Endothelial cell of umbilical vein (primary cell): ENCODE measurements at regions not wholly inside any gene's neighbourhood (a gene's known extent, or its start where the extent isn't known, plus 50 kb on each side); places are given as distances from the start of the nearest gene placed in this dataset.

Experiments
- BruUV-seq: library from RNA; stranded (reverse); fragments of 400-500 nt; replicated peaks from 2 replicates; lab custom pipeline; 2021; lab: Mats Ljungman, UMichigan
- CTCF ChIA-PET: fragments of 300-600, 350-600 bp; sonication (Branson Sonifier 250); formaldehyde crosslinking; loops from one replicate; lab custom pipeline; 2021; ENCODE audit warnings: antibody characterized with exemption, inconsistent platforms; lab: Charles Lee
- POLR2A ChIA-PET: fragments of 300-600, 350-600 bp; sonication (Branson Sonifier 250); formaldehyde crosslinking; loops from one replicate; lab custom pipeline; 2021; ENCODE audit warnings: antibody characterized with exemption, inconsistent platforms; lab: Charles Lee
- DNase-seq: peaks from one replicate; pipeline ENCODE4 v3.0.0-alpha.2; 2011; ENCODE audit warnings: low read depth, low spot score
- FAIRE-seq: peaks from 2 replicates; lab custom pipeline; 2011; peaks lifted over from hg19 to GRCh38; lab: Jason Lieb, UNC
- H2AFZ ChIP-seq: 2 replicates; pipeline ENCODE4 v1.6.0; 2012; ENCODE audit warnings: low read depth, low read length, control low read depth, inconsistent platforms
- H3K27ac ChIP-seq: 2 replicates; pipeline ENCODE4 v1.5.1; 2011; ENCODE audit warnings: low read depth, mild to moderate bottlenecking, control low read depth, low read length, moderate library complexity; ENCODE audit not compliant: insufficient read depth
- H3K27me3 ChIP-seq, 2 experiments: 2 replicates each; pipeline versions ENCODE4 v1.6.0 to v1.6.1; 2011; ENCODE audit warnings: low read length in 2 of 2, mixed read lengths in 1 of 2; ENCODE audit not compliant: control insufficient read depth in 2 of 2, insufficient read depth in 2 of 2
- H3K36me3 ChIP-seq, 2 experiments: 2 replicates in 1 of 2; 3 replicates in 1 of 2; pipeline ENCODE4 v1.5.1; 2011; ENCODE audit warnings: low read length in 2 of 2, mild to moderate bottlenecking in 1 of 2, moderate library complexity in 1 of 2; ENCODE audit not compliant: control insufficient read depth in 2 of 2, insufficient read depth in 2 of 2; ENCODE audit errors: extremely low read depth in 1 of 2
- H3K4me1 ChIP-seq: 3 replicates; pipeline ENCODE4 v1.5.1; 2011; ENCODE audit warnings: mild to moderate bottlenecking, low read length; ENCODE audit not compliant: control insufficient read depth, insufficient read depth; ENCODE audit errors: extremely low read depth
- H3K4me2 ChIP-seq: 2 replicates; pipeline ENCODE4 v1.6.1; 2011; ENCODE audit warnings: low read length, control low read depth, mixed read lengths; ENCODE audit not compliant: insufficient read depth
- H3K4me3 ChIP-seq, 3 experiments: fragments of 200-600 bp in 1 of 3; sonication (generic), shearing (Covaris generic) in 1 of 3; replicated peaks in 1 of 3; 2 replicates each; pipeline ENCODE4 v1.5.1; 2011 to 2016; ENCODE audit warnings: control low read depth in 3 of 3, low read length in 3 of 3, mild to moderate bottlenecking in 2 of 3, inconsistent platforms in 1 of 3, low read depth in 1 of 3, moderate library complexity in 1 of 3; ENCODE audit not compliant: insufficient read depth in 1 of 3
- H3K79me2 ChIP-seq: 2 replicates; pipeline ENCODE4 v1.6.0; 2012; ENCODE audit warnings: low read length, inconsistent platforms; ENCODE audit not compliant: control insufficient read depth, insufficient read depth
- H3K9ac ChIP-seq: replicated peaks from 2 replicates; pipeline ENCODE3; 2011; ENCODE audit warnings: low read length, control low read depth; ENCODE audit not compliant: insufficient read depth; ENCODE audit errors: extremely low read depth
- H3K9me1 ChIP-seq: replicated peaks from 3 replicates; pipeline ENCODE4 v1.6.0; 2011; ENCODE audit warnings: mild to moderate bottlenecking, low read length; ENCODE audit not compliant: control insufficient read depth, insufficient read depth; ENCODE audit errors: extremely low read depth
- H3K9me3 ChIP-seq: replicated peaks from 2 replicates; pipeline ENCODE4 v1.5.1; 2012; ENCODE audit warnings: low read length, inconsistent platforms; ENCODE audit not compliant: control insufficient read depth, insufficient read depth
- H4K20me1 ChIP-seq: replicated peaks from 2 replicates; pipeline ENCODE3; 2011; ENCODE audit warnings: mild to moderate bottlenecking, low read length; ENCODE audit not compliant: control insufficient read depth, insufficient read depth; ENCODE audit errors: extremely low read depth
- CTCF ChIP-seq, 2 donors: IDR thresholded peaks; 1 replicate in 1 of 2; 2 replicates in 1 of 2; pipeline ENCODE4 v1.5.1; 2011; ENCODE audit warnings: low read length in 2 of 2, mild to moderate bottlenecking in 2 of 2, moderate library complexity in 2 of 2, control low read depth in 1 of 2, inconsistent platforms in 1 of 2, low read depth in 1 of 2; ENCODE audit not compliant: insufficient read depth in 1 of 2; ENCODE audit errors: extremely low read depth in 1 of 2
- EZH2 ChIP-seq: IDR thresholded peaks from 2 replicates; pipeline ENCODE4 v1.6.1; 2012; ENCODE audit warnings: borderline replicate concordance, low read depth, mild to moderate bottlenecking, moderate library complexity, low read length, inconsistent platforms; ENCODE audit not compliant: severe bottlenecking
- FOS ChIP-seq: IDR thresholded peaks from 2 replicates; pipeline ENCODE4 v1.6.1; 2011; ENCODE audit warnings: mild to moderate bottlenecking, low read length, moderate library complexity, borderline replicate concordance; ENCODE audit not compliant: insufficient read depth
- GATA2 ChIP-seq: IDR thresholded peaks from 2 replicates; pipeline ENCODE4 v1.7.0; 2011; ENCODE audit warnings: low read depth, mild to moderate bottlenecking, moderate library complexity, mixed read lengths, low read length; ENCODE audit not compliant: insufficient read length, insufficient read depth
- JUN ChIP-seq: IDR thresholded peaks from 2 replicates; pipeline ENCODE4 v1.6.1; 2011; ENCODE audit warnings: borderline replicate concordance, low read depth; ENCODE audit not compliant: insufficient read length, insufficient read depth
- MAX ChIP-seq: IDR thresholded peaks from 2 replicates; pipeline ENCODE4 v1.6.1; 2011; ENCODE audit not compliant: insufficient read depth, insufficient read length
- MYC ChIP-seq: IDR thresholded peaks from one replicate; pipeline ENCODE4 v1.6.1; 2011; ENCODE audit warnings: mild to moderate bottlenecking, low read depth, low read length
- POLR2A ChIP-seq: IDR thresholded peaks from 2 replicates; pipeline ENCODE4 v1.6.1; 2012; ENCODE audit warnings: low read depth, mild to moderate bottlenecking, control low read depth, low read length
- POLR2AphosphoS5 ChIP-seq: IDR thresholded peaks from 2 replicates; pipeline ENCODE4 v1.6.1; 2012; ENCODE audit warnings: low read depth, mild to moderate bottlenecking, control low read depth, low read length, moderate library complexity; ENCODE audit not compliant: insufficient read depth
- dilution Hi-C: fragments of 300-500 bp; cut with MboI; formaldehyde crosslinking; loops from one replicate; pipeline ENCODE4 v1.15.0; 2019; ENCODE audit warnings: low sequenced_read_pairs; ENCODE audit not compliant: extremely low pct_ligation_motif_present
- intact Hi-C: fragments of 100-400 bp; cut with micrococcal nuclease; formaldehyde crosslinking; loops from one replicate; pipeline ENCODE4 v1.10.0; 2022

GRCh38 chr2:188189356-188189755 is 102.3 kb upstream of the GULP1 start:
- CTCF ChIA-PET = interaction anchor here (1.6 kb wide), 1 partner anchor 12 kb away, joined by 3 read pairs; no protein-coding TSS in a partner anchor
- no peak for TF ChIP-seq POLR2AphosphoS5
- no peak for TF ChIP-seq MYC
- TF ChIP-seq EZH2 = no peak
- no peak for TF ChIP-seq GATA2
- no peak for TF ChIP-seq CTCF (IDR thresholded peaks at IDR 0.05; ENCODE audit: extremely low read depth in 1 of 2, insufficient read depth in 1 of 2, low read depth in 1 of 2, low read length in 2 of 2)
- no peak for TF ChIP-seq MAX
- TF ChIP-seq POLR2A = no peak
- no peak for TF ChIP-seq JUN
- peak; percentile 56 for TF ChIP-seq FOS
- no peak overlapping the region for H3K4me2 ChIP-seq
- no peak overlapping the region for H3K9ac ChIP-seq
- H3K27ac ChIP-seq = no peak overlapping the region
- intact Hi-C loops = no loop called here
- H4K20me1 ChIP-seq = no peaks in the 10 kb centered on the region
- no peaks in the 10 kb centered on the region for H3K27me3 ChIP-seq
- no peaks in the 10 kb centered on the region for H3K9me1 ChIP-seq
- no TSS peak for BruUV-seq
- H3K4me1 ChIP-seq = no peaks in the 10 kb centered on the region
- H2AFZ ChIP-seq = peak overlapping the region; percentile 34
- no peaks in the 10 kb centered on the region for H3K9me3 ChIP-seq
- H3K36me3 ChIP-seq = no peaks in the 10 kb centered on the region
- FAIRE-seq (no peak), DNase-seq (no peak)
- POLR2A ChIA-PET = no interaction called here
- dilution Hi-C loops = no loop called here
- no peaks in the 10 kb centered on the region for H3K79me2 ChIP-seq
- no peak overlapping the region for H3K4me3 ChIP-seq
